ENCODE measurements at regions not wholly inside any gene's neighbourhood (a gene's known extent, or its start where the extent isn't known, plus 50 kb on each side); places are given as distances from the start of the nearest gene placed in this dataset.
"Not testable (repeated sequence)": the region's sequence is repeated elsewhere in the genome, so short reads cannot be mapped to it uniquely, and the experiment has no call there.

DNA sequence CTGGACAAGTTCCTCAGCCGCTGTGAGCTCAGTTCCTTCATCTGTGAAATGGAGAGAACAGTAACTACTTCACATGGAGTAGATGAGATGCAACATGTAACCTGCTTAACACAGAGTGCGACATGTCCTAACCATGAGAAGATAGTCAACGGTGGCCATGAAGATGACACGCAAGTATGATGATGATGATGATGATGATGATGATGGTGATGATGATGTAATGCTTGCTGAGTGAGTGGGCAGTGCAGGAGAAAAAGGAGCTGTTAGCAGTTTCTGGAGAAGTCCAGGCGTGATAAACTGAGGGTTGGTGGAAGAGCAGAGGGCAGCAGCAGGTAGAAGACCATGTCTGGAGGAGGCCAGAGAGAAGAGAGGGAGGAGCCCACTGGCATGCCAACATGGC is 90.8 kb upstream of the CD82 start:
- DNase-seq (ENCODE audit: low read depth, low spot score): no peak
- no peaks in the 10 kb centered on the region for H3K4me1 ChIP-seq (ENCODE audit: insufficient read depth, insufficient read length)
- H3K9me3 ChIP-seq (ENCODE audit: insufficient read depth, low read length): peaks cover 9% of the 10 kb centered on the region; the same call in 1 of the 2 replicates
- H3K4me3 ChIP-seq (ENCODE audit: insufficient read length, low read depth): no peak overlapping the region
- H3K36me3 ChIP-seq (ENCODE audit: insufficient read depth, insufficient read length, low read length): no peaks in the 10 kb centered on the region
- no peak overlapping the region for H3K9ac ChIP-seq (ENCODE audit: insufficient read length, low read depth)
- no peaks in the 10 kb centered on the region for H3K27me3 ChIP-seq (ENCODE audit: insufficient read depth, insufficient read length)
- TF ChIP-seq ZNF274 (IDR thresholded peaks at IDR 0.05; ENCODE audit: low read depth, low read length) (no peak), SUZ12 (IDR thresholded peaks at IDR 0.05; ENCODE audit: extremely low read depth, insufficient read depth, insufficient read length) (no peak), YY1 (IDR thresholded peaks at IDR 0.05; ENCODE audit: insufficient read depth, insufficient read length) (no peak)

DNA sequence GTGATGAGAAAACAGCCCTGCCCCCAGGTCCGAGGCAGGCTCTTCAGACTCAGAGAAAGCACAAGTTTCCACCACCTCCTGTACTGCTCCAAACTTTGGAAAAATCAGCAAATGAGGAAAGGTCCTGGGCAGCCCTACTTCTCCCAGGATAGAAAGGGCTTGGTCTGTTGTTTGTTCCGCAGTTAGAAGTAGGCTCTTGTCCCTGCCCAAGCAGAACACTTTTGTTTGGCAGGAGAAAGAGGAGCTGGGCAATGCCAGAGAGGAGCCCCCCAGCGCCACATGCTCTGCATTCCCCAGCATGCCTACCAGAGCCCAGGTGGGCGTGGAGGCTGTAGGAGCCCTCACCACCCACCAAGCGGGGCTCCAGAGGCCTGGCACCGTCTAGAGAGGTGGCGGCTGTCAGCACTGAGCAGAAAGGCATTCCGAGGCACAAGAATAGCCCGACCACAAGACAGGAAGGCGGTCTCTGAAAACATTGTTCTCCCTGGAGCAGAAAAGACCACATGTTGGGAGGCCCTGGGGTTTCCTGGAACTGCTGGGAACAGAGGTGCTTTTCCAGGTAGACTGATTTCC is 90.3 kb upstream of the CD82 start:
- H3K36me3 ChIP-seq (ENCODE audit: insufficient read depth, insufficient read length, low read length): no peaks in the 10 kb centered on the region
- no peak for TF ChIP-seq ZNF274 (IDR thresholded peaks at IDR 0.05; ENCODE audit: low read depth, low read length)
- TF ChIP-seq SUZ12 (IDR thresholded peaks at IDR 0.05; ENCODE audit: extremely low read depth, insufficient read depth, insufficient read length): no peak
- TF ChIP-seq YY1 (IDR thresholded peaks at IDR 0.05; ENCODE audit: insufficient read depth, insufficient read length): no peak
- no peaks in the 10 kb centered on the region for H3K4me1 ChIP-seq (ENCODE audit: insufficient read depth, insufficient read length)
- peaks cover 9% of the 10 kb centered on the region; the same call in 1 of the 2 replicates for H3K9me3 ChIP-seq (ENCODE audit: insufficient read depth, low read length)
- DNase-seq (ENCODE audit: low read depth, low spot score): no peak
- H3K9ac ChIP-seq (ENCODE audit: insufficient read length, low read depth): no peak overlapping the region
- no peaks in the 10 kb centered on the region for H3K27me3 ChIP-seq (ENCODE audit: insufficient read depth, insufficient read length)
- no peak overlapping the region for H3K4me3 ChIP-seq (ENCODE audit: insufficient read length, low read depth)

DNA sequence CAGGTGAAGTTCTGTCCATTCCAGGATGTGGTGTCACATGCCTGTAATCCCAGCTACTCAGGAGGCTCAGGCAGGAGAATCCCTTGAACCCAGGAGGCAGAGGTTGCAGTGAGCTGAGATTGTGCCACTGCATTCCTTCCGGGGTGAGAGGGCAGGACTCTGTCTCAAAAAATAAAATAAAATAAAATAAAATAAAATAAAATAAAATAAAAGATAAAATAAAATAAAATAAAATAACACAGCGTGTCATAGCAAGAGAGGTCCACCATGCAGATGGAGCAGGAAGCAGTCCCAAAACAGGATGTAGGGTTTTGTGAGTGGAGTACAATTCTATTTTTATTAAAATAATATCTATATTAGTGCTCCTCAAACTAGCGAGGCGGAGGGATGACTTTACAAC is 83.1 kb upstream of the CD82 start:
- H3K4me1 ChIP-seq (ENCODE audit: insufficient read depth, insufficient read length); H3K36me3 ChIP-seq (ENCODE audit: insufficient read depth, insufficient read length, low read length); DNase-seq (ENCODE audit: low read depth, low spot score); H3K9ac ChIP-seq (ENCODE audit: insufficient read length, low read depth); H3K4me3 ChIP-seq (ENCODE audit: insufficient read length, low read depth); H3K27me3 ChIP-seq (ENCODE audit: insufficient read depth, insufficient read length): not testable (repeated sequence)
- peaks cover 23% of the 10 kb centered on the region for H3K9me3 ChIP-seq (ENCODE audit: insufficient read depth, low read length)

DNA sequence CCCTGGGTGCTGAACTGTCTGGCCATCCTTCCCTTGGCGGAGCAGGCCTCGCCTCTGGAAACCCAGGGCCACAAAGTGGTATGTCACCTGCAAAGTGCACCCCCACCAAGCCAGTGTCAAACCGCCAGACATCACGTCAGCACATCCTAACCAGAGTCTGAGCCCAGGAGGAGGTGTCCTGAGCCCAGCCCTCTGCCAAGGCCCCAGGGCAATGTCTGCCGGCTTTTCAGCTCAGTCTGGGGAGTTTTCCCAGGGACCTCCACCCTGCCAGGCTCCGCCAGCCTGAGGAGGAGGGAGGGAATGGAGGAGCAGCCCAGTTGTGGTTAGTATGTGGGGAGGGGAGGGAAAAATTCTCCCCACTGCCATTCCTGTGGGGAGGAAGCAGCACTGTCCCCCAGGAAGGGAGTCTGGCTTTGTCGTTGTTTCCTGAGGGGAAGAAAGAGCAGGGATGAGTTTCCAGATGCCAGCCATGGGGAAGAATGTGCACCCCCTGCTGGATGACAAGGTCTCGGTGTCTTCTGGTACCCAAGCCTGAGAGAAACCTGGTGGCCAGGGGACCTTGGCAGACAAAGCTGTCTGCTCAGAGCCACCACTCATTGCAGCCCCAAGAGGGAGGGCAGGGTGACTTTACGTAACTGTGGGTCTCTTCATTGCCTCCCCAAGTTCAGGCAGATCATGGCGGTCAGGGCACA is 81.4 kb upstream of the CD82 start:
- H3K4me3 ChIP-seq (ENCODE audit: insufficient read length, low read depth): no peak overlapping the region
- H3K36me3 ChIP-seq (ENCODE audit: insufficient read depth, insufficient read length, low read length): no peaks in the 10 kb centered on the region
- peak; percentile 49 for DNase-seq (ENCODE audit: low read depth, low spot score)
- H3K9me3 ChIP-seq (ENCODE audit: insufficient read depth, low read length): peaks cover 23% of the 10 kb centered on the region
- H3K27me3 ChIP-seq (ENCODE audit: insufficient read depth, insufficient read length): no peaks in the 10 kb centered on the region
- H3K9ac ChIP-seq (ENCODE audit: insufficient read length, low read depth): no peak overlapping the region
- no peak for TF ChIP-seq YY1 (IDR thresholded peaks at IDR 0.05; ENCODE audit: insufficient read depth, insufficient read length)
- TF ChIP-seq SUZ12 (IDR thresholded peaks at IDR 0.05; ENCODE audit: extremely low read depth, insufficient read depth, insufficient read length): no peak
- no peak for TF ChIP-seq ZNF274 (IDR thresholded peaks at IDR 0.05; ENCODE audit: low read depth, low read length)
- no peaks in the 10 kb centered on the region for H3K4me1 ChIP-seq (ENCODE audit: insufficient read depth, insufficient read length)

DNA sequence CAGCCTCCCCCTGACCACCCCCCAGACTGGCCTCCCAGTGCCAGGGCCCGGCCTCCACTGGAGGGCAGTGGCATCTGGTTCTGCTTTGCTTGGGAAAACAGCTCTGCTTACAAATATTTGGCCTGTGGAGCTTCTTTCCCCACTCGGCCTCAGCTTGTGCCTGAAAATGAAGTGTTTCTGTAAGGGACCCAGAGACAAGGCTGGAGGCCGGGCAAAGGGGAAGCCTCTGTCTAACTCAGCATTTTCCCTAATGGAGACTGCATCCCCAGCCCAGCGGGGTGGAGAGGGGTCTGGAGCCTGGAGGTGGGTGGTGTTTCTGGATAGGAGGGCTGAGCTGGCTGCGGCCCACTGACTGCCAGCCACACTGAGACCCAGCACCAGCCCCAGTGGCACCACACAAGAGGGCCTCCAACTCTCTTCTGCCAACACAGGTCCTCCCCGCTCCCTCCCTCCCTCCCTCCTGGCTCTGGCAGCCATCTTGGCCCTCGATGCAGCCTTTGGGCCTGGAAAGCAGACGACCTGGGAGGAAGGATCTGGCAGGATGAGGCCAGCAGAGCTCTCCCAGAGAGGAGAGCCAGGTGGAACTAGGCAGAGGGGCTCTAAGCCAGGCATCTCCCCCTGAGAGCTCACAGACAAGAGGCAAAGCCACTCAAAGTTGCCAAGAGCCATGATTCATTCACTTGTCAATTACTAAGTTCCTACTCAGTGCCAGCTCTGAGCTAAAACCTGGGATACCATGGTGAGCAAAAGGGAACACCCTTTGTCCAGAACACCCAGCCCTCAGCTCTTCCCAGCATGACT is 77.1 kb upstream of the CD82 start:
- TF ChIP-seq ZNF274 (IDR thresholded peaks at IDR 0.05; ENCODE audit: low read depth, low read length) (no peak), YY1 (IDR thresholded peaks at IDR 0.05; ENCODE audit: insufficient read depth, insufficient read length) (no peak), SUZ12 (IDR thresholded peaks at IDR 0.05; ENCODE audit: extremely low read depth, insufficient read depth, insufficient read length) (no peak)
- no peak overlapping the region for H3K9ac ChIP-seq (ENCODE audit: insufficient read length, low read depth)

DNA sequence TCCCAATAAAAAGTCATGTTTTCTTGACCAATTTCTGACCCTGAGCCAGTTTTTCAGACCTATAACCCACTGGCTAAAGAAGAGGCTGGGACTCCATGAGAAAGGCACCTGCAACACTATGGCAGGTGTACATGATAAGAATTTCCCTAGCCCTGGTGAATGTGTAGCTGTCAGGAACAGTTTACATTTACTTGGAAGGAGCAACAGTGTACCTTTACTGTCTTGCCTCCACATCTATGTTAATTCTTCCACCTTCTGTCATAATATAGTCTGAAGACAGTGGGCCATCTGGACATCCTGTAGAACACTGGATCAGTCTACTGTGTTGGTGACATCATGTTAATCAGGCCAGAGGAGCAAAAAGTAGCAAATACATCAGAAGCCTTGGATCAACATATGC is 72.1 kb upstream of the CD82 start:
- DNase-seq (ENCODE audit: low read depth, low spot score): no peak
- H3K4me1 ChIP-seq (ENCODE audit: insufficient read depth, insufficient read length): peaks cover 5% of the 10 kb centered on the region
- H3K4me3 ChIP-seq (ENCODE audit: insufficient read length, low read depth): no peak overlapping the region
- TF ChIP-seq YY1 (IDR thresholded peaks at IDR 0.05; ENCODE audit: insufficient read depth, insufficient read length): no peak
- TF ChIP-seq SUZ12 (IDR thresholded peaks at IDR 0.05; ENCODE audit: extremely low read depth, insufficient read depth, insufficient read length): no peak
- no peak for TF ChIP-seq ZNF274 (IDR thresholded peaks at IDR 0.05; ENCODE audit: low read depth, low read length)
- H3K9ac ChIP-seq (ENCODE audit: insufficient read length, low read depth): no peak overlapping the region
- no peaks in the 10 kb centered on the region for H3K36me3 ChIP-seq (ENCODE audit: insufficient read depth, insufficient read length, low read length)
- no peaks in the 10 kb centered on the region for H3K27me3 ChIP-seq (ENCODE audit: insufficient read depth, insufficient read length)
- no peaks in the 10 kb centered on the region for H3K9me3 ChIP-seq (ENCODE audit: insufficient read depth, low read length)

More for the DNA sequence above, 77.1 kb upstream of the CD82 start:
- no peaks in the 10 kb centered on the region for H3K36me3 ChIP-seq (ENCODE audit: insufficient read depth, insufficient read length, low read length)
- no peak overlapping the region for H3K4me3 ChIP-seq (ENCODE audit: insufficient read length, low read depth)
- no peak for DNase-seq (ENCODE audit: low read depth, low spot score)
- no peaks in the 10 kb centered on the region for H3K27me3 ChIP-seq (ENCODE audit: insufficient read depth, insufficient read length)
- H3K4me1 ChIP-seq (ENCODE audit: insufficient read depth, insufficient read length): no peaks in the 10 kb centered on the region
- peaks cover 23% of the 10 kb centered on the region for H3K9me3 ChIP-seq (ENCODE audit: insufficient read depth, low read length)

DNA sequence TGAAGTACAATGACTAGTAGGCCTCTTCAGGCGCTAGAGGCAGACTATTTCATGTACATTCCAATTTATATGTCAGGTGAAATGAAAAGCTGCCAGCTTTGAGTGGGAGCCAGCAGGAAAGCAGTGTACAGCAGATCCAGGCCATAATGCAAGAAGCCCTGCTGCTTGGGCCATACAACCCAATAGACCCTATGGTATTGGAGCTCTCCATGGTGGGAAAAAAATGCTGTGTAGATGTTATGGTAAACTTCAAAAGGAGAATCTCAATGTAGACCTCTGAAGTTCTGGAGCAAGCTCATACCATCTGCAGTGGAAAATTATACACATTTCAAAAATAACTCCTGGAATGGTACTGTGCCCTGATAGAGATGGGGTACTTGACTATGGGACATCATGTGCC is 71.5 kb upstream of the CD82 start:
- no peak for TF ChIP-seq ZNF274 (IDR thresholded peaks at IDR 0.05; ENCODE audit: low read depth, low read length)
- no peak for TF ChIP-seq SUZ12 (IDR thresholded peaks at IDR 0.05; ENCODE audit: extremely low read depth, insufficient read depth, insufficient read length)
- no peak for TF ChIP-seq YY1 (IDR thresholded peaks at IDR 0.05; ENCODE audit: insufficient read depth, insufficient read length)
- no peak overlapping the region for H3K4me3 ChIP-seq (ENCODE audit: insufficient read length, low read depth)
- H3K9me3 ChIP-seq (ENCODE audit: insufficient read depth, low read length): no peaks in the 10 kb centered on the region
- H3K27me3 ChIP-seq (ENCODE audit: insufficient read depth, insufficient read length): no peaks in the 10 kb centered on the region
- H3K9ac ChIP-seq (ENCODE audit: insufficient read length, low read depth): no peak overlapping the region
- DNase-seq (ENCODE audit: low read depth, low spot score): no peak
- no peaks in the 10 kb centered on the region for H3K36me3 ChIP-seq (ENCODE audit: insufficient read depth, insufficient read length, low read length)
- H3K4me1 ChIP-seq (ENCODE audit: insufficient read depth, insufficient read length): peaks cover 5% of the 10 kb centered on the region

Measured in NT2/D1 (cell line).